HG02759 (cell line): ENCODE measurements at regions not wholly inside any gene's neighbourhood (a gene's known extent, or its start where the extent isn't known, plus 50 kb on each side); places are given as distances from the start of the nearest gene placed in this dataset.
"Not testable (repeated sequence)": the region's sequence is repeated elsewhere in the genome, so short reads cannot be mapped to it uniquely, and the experiment has no call there.

Experiments used
- ATAC-seq: cut with Tn5 transposase; IDR thresholded peaks from one replicate; pipeline ENCODE4 v1.9.1; 2021; ENCODE audit warnings: mild to moderate bottlenecking, moderate library complexity; ENCODE audit not compliant: unreplicated experiment

DNA sequence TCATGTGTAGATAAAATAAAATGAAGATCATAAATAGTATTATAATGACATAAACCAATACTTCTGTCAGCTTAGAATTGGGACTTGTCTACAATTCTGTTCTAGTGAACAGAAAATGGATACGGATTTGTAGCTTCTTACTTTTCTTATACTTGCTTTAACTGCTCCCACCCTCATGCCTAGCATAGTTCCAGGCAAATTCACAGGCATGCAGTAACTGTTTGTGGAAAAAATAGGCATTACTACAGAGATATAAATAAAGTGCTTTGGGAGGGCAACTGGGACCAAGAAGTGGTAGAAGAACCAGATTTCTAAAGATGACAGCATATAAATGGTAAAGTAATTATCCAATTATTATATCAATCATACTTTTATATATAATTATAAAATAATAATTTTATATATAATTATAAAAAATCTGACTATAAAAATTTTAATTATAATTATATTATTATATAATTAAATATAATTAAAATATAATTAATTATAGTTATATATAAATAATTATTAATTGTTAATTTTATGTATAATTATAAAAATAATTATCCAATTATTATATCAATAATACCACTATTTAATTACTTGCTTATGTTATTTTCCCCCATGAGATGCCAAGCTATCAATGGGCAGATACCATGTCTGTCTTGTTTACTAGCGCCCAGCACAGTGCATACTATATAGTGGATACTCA, 144.1 kb downstream of the NOC3L start:
- ATAC-seq, result no peak

DNA sequence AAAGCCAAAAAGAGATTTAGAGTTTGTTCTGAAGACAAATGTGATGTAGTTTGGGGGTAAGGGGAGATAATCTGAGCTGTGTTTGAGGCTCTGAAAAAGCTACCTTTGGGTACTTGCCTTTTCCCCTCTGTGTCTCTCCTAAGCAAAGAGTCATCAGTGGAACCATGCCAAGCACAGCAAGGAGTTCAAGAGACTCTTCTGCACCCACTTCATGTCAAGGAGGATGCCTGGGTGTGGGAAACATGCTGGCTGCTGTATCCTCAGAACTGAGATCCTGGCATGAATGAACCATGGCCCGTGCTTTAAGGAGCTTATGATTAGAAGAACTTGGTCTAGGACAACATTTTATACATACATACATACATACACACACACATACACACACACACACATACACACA, 142.9 kb downstream of the NOC3L start:
- ATAC-seq, result no peak

- ATAC-seq, result no peak
These were observed 142.0 kb downstream of the NOC3L start for GRCh38 chr10:94220717-94221116.

DNA sequence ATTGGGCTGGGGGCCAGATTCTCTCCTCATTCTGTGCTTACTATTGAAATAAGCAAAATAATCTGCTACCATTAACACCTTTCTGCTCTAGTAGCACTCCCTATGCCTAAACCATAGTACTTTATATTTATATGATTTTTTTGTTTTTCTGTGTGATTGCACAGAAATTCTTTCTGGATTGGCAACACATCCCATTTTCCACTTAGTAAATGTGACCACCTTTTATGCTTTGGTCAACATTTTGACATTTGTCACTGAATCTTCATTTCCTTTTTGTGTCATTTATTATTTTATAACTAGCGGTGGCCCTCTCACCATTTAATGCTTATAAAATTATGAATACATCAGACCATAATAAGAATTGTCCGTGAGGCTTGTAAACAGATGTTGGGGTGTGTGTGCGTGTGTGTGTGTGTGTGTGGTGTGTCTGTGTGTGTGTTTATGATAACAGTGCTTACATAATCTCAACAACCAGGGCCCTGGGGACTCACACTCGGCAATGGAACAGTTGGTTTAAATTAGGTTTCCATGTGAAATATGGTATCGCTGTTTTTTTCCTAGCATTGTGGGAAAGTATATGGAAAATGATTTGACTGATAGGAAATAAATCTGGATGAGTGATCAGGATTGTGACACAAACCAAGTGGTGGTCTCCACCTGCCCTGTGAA, 138.9 kb downstream of the NOC3L start:
- ATAC-seq, result no peak

GRCh38 chr10:94224656-94225055, 138.1 kb downstream of the NOC3L start:
- no peak for ATAC-seq

DNA sequence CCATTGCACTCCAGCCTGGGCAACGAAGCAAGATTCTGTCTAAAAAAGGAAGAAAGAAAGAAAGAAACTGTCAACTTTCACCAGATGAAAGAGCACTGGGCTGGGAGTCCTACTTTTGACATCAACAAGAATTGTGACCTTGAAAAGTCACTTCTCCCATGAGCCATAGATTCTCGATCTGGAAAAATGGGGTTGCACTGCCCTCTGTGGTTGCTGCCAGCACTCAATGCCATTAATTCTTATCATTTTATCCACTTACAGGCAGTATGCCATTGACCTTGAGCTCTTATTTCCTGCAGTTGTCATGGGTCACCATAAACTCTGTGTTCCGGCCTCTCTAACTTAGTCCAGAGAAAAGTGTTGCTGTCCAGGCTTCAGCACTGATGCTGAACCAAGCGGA, 137.2 kb downstream of the NOC3L start:
- ATAC-seq, result no peak

DNA sequence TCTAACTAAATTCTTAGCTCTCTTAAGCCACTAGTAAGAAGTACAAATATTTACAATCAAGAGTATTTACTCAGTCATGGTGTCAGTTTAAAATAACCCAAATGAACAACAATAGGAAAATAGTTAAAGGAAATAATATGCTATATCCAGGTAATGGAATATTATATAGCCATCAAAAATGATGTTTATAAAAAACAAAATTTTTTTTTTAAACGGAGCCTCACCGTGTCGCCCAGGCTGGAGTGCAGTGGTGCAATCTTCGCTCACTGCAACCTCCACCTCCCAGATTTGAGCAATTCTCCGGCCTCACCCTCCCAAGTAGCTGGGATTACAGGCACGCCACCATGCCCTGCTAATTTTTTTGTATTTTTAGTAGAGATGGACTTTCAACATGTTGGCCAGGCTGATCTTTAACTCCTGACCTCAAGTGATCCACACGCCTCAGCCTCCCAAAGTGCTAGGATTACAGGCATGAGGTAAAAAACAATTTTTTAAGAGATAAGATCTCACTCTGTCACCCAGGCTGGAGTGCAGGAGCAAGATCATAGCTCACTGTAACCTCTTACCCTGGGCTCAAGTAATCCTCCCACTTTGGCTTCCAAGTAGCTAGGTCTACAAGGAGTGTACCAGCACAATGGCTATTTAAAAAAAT, 132.5 kb downstream of the NOC3L start:
- ATAC-seq, result no peak

GRCh38 chr10:94232711-94233383, 129.9 kb downstream of the NOC3L start:
- ATAC-seq, result no peak

DNA sequence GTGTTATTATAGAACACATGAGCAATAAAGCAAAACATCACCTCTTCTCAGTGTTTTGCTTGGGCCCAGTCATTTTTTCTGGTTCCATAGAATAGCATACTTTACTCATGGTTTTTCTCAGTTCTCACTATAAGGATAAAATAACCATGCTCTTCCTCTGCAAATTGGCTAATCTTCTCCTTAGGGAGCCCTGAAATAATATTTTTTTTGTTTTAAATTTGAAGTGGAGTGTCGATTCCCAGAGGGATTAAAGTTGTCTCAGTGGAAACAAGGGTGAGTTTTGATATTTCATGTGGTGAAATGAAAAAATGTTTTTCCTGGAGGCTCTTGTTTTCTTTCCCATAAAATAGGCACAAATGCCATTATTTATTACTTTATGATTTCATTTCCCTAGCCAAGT, 127.3 kb downstream of the NOC3L start:
- ATAC-seq, result no peak

DNA sequence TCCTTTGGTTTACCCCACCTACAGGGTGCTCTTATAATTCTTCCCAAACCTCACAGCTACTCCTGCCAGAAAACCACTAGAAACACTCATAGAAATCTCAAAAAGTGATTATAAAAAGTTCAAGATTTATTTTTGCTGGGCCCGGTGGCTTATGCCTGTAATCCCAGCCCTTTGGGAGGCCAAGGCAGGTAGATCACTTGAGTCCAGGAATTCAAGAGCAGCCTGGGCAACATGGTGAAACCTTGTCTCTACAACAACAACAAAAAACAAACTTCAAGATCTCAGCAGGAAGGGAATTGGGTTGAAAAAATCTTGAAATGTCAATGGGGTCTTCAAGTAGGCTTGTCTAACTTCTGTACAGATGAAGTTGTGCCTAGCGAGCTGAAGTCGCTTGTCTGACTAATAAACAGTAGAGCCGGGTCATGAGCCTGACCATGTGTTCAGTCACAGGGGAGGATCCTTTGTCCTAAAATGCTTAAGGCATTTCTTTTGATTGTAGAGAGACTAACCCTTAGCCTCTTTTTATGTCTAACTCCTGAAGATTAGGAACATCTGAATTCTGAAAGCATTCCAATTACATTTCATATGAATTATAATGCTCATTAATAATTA, 124.6 kb downstream of the NOC3L start:
- no peak for ATAC-seq

- no peak for ATAC-seq
These were observed 123.0 kb downstream of the NOC3L start for GRCh38 chr10:94239696-94240095.

DNA sequence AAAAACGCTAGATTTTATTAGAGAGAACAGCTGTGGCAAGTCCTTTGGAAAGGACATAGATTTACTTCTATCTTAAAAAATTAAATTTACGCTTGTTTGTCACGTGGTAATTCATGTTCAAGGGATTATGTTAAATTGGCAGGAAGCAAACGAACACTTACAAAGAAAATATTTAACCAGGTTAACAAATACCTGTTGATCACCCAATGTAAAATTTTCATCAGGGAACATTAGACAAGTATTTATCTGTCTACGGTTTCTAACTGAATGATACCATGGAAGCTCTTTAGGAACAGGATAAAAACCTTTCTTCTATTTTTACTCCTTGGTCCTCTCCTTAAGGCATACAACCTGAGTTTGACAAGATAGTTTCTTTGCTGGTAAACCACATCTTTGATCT, 122.2 kb downstream of the NOC3L start:
- no peak for ATAC-seq

DNA sequence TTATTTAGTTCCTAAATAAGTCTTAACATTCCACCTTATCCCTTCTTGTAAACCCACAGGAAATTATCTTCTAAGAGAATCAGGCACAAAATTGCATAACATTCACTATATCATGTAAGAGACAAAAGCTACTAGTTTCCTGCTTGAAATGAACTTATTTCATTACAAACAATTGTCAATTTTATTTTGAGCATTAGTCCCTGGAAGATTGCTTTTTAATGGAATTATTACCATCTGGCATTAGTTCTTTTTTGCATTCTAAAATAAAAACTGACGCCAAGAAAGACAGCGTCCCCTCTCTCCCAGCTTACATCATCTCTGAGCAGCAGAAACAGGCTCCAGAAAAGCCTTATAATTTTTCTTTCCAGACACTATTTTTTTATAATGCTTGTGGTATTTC, 121.8 kb downstream of the NOC3L start:
- ATAC-seq, result no peak

GRCh38 chr10:94251098-94251497, 111.6 kb downstream of the NOC3L start:
- ATAC-seq, result no peak

DNA sequence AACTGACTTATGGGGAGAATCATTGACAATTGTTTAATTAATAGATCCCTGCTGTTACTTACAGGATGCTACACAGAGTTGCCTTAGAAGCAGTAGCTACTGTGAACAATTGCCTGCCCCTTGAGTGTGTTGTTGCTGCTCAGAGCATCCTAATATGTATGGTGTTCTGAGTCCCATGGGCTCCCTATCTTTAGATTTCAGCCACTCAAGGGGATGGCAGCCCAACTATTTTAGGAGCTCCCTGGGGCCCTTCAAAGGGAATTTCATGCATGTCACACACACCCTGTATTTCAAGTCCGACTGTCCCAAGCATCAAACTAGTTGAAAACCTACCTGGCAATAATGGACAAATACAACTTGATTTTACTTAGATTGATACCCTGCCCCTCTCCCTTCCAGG, 111.2 kb downstream of the NOC3L start:
- ATAC-seq, result no peak

DNA sequence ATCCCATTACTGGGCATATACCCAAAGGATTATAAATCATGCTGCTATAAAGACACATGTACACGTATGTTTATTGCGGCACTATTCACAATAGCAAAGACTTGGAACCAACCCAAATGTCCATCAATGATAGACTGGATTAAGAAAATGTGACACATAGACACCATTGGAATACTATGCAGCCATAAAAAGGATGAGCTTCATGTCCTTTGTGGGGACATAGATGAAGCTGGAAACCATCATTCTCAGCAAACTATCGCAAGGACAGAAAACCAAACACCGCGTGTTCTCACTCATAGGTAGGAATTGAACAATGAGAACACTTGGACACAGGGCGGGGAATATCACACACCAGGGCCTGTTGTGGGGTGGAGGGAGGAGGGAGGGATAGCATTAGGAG, 105.3 kb downstream of the NOC3L start:
- ATAC-seq, result not testable (repeated sequence)

- ATAC-seq, result no peak
These were observed 102.3 kb downstream of the NOC3L start for GRCh38 chr10:94260455-94260854.

DNA sequence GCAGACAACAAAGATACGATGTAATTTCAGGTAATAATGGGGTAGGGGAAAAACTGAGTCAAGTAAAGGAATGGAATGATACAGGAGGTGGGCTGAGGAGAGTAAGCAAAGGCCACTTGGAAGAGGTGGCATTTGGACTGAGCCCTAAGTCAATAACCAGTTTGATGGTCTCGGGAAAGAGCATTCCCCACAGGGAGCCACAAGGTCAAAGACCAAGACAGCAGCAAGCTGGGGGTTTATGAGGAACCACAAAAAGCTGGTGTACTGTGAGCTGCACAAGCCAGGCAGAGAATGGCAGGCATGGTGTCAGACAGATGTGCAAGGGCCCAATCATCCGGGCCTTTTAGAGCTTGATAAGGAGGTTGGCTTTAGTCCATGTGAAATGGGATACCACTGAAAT, 98.7 kb downstream of the NOC3L start:
- no peak for ATAC-seq

- no peak for ATAC-seq
These were observed 96.6 kb downstream of the NOC3L start for GRCh38 chr10:94266091-94266490.

- ATAC-seq, result no peak
These were observed 94.1 kb downstream of the NOC3L start for GRCh38 chr10:94268652-94269051.

- ATAC-seq, result no peak
These were observed 88.5 kb downstream of the NOC3L start for GRCh38 chr10:94274142-94274787.
